H1 (cell line): ENCODE measurements at regions not wholly inside any gene's neighbourhood (a gene's known extent, or its start where the extent isn't known, plus 50 kb on each side); places are given as distances from the start of the nearest gene placed in this dataset.

ENCODE experiments used
- CTCF ChIA-PET: fragments of 300-600 bp; sonication (Branson Sonifier 250); formaldehyde crosslinking; loops from one replicate; lab custom pipeline; 2021; ENCODE audit not compliant: partially characterized antibody; lab: Charles Lee
- POLR2A ChIA-PET: fragments of 300-600 bp; sonication (Branson Sonifier 250); formaldehyde crosslinking; loops from one replicate; lab custom pipeline; 2021; ENCODE audit warnings: inconsistent platforms; ENCODE audit not compliant: partially characterized antibody; lab: Charles Lee
- DNase-seq, 2 experiments: peaks; one replicate each; pipeline versions ENCODE4 v3.0.0 to v3.0.0-alpha.2; 2010 to 2022; ENCODE audit warnings: low spot score in 2 of 2, low read depth in 1 of 2, mixed read lengths in 1 of 2
- FAIRE-seq: peaks from 2 replicates; lab custom pipeline; 2011; peaks lifted over from hg19 to GRCh38; lab: Jason Lieb, UNC
- H2AFZ ChIP-seq: 2 replicates; pipeline ENCODE4 v1.8.1; 2012; ENCODE audit warnings: low read length, inconsistent platforms
- H2AK5ac ChIP-seq: 2 replicates; pipeline ENCODE4 v1.6.1; 2013; ENCODE audit warnings: low read depth, low read length
- H2BK120ac ChIP-seq: replicated peaks from 2 replicates; pipeline ENCODE3; 2013; ENCODE audit warnings: low read depth, low read length, inconsistent platforms
- H2BK12ac ChIP-seq: 2 replicates; pipeline ENCODE4 v1.6.1; 2013; ENCODE audit warnings: low read depth, low read length
- H2BK15ac ChIP-seq: 2 replicates; pipeline ENCODE4 v1.6.1; 2013; ENCODE audit warnings: low read length
- H2BK20ac ChIP-seq: 2 replicates; pipeline ENCODE4 v1.6.1; 2013; ENCODE audit warnings: low read length
- H2BK5ac ChIP-seq: 2 replicates; pipeline ENCODE4 v1.6.1; 2013; ENCODE audit warnings: low read depth, low read length
- H3K14ac ChIP-seq: 2 replicates; pipeline ENCODE4 v1.6.1; 2013; ENCODE audit warnings: inconsistent platforms; ENCODE audit not compliant: insufficient read length
- H3K18ac ChIP-seq: 2 replicates; pipeline ENCODE4 v1.6.1; 2013; ENCODE audit warnings: low read length; ENCODE audit errors: extremely low read depth
- H3K23ac ChIP-seq: 2 replicates; pipeline ENCODE4 v1.6.1; 2013; ENCODE audit warnings: inconsistent platforms; ENCODE audit not compliant: insufficient read length
- H3K23me2 ChIP-seq: 2 replicates; pipeline ENCODE4 v1.6.1; 2013; ENCODE audit warnings: low read depth, low read length
- H3K27ac ChIP-seq: 2 replicates; pipeline ENCODE4 v1.6.1; 2011; ENCODE audit warnings: low read depth, low read length, inconsistent platforms
- H3K27me3 ChIP-seq, 4 experiments: replicated peaks in 1 of 4; 1 replicate in 1 of 4; 2 replicates in 3 of 4; pipeline versions ENCODE4 v1.6.1 to v1.8.1; 2011 to 2013; ENCODE audit warnings: low read length in 3 of 4, mild to moderate bottlenecking in 3 of 4, inconsistent platforms in 2 of 4, mixed read lengths in 2 of 4, moderate library complexity in 1 of 4; ENCODE audit not compliant: control insufficient read depth in 3 of 4, insufficient read depth in 3 of 4; ENCODE audit errors: extremely low read depth in 1 of 4
- H3K36me3 ChIP-seq, 4 experiments: 2 replicates each; pipeline versions ENCODE4 v1.6.1 to v1.8.1; 2011 to 2013; ENCODE audit warnings: mild to moderate bottlenecking in 4 of 4, low read length in 3 of 4, moderate library complexity in 2 of 4, control low read depth in 1 of 4, inconsistent platforms in 1 of 4; ENCODE audit not compliant: insufficient read depth in 4 of 4, control insufficient read depth in 2 of 4
- H3K4ac ChIP-seq: replicated peaks from 2 replicates; pipeline ENCODE3; 2013; ENCODE audit warnings: low read length, low read depth, mixed read lengths, inconsistent platforms; ENCODE audit not compliant: insufficient read length
- H3K4me1 ChIP-seq, 4 experiments: replicated peaks in 1 of 4; 1 replicate in 1 of 4; 2 replicates in 3 of 4; pipeline versions ENCODE4 v1.6.1 to v1.8.1; 2011 to 2013; ENCODE audit warnings: low read length in 3 of 4, inconsistent platforms in 2 of 4, mixed read lengths in 1 of 4; ENCODE audit not compliant: insufficient read depth in 4 of 4, control insufficient read depth in 3 of 4
- H3K4me2 ChIP-seq, 2 experiments: 2 replicates each; pipeline versions ENCODE4 v1.6.1 to v1.8.1; 2011 to 2013; ENCODE audit warnings: low read depth in 2 of 2, low read length in 2 of 2, control low read depth in 1 of 2, inconsistent platforms in 1 of 2, mild to moderate bottlenecking in 1 of 2; ENCODE audit not compliant: insufficient read depth in 1 of 2
- H3K4me3 ChIP-seq, 4 experiments: fragments of 200-600, 300-600 bp in 1 of 4; sonication (generic), shearing (Covaris generic), sonication (Bioruptor Twin) in 1 of 4; 2 replicates each; pipeline versions ENCODE4 v1.5.1 to v1.8.1; 2011 to 2016; ENCODE audit warnings: low read length in 4 of 4, low read depth in 3 of 4, control low read depth in 2 of 4, inconsistent platforms in 2 of 4, mild to moderate bottlenecking in 2 of 4, mixed read lengths in 1 of 4, moderate library complexity in 1 of 4; ENCODE audit not compliant: insufficient read depth in 2 of 4; ENCODE audit errors: extremely low read depth in 1 of 4
- H3K56ac ChIP-seq: replicated peaks from 2 replicates; pipeline ENCODE3; 2013; ENCODE audit warnings: low read depth, mild to moderate bottlenecking, mixed read lengths, low read length, inconsistent platforms; ENCODE audit not compliant: insufficient read length
- H3K79me1 ChIP-seq: 2 replicates; pipeline ENCODE4 v1.6.1; 2013; ENCODE audit warnings: low read depth, low read length, control low read depth
- H3K79me2 ChIP-seq, 2 experiments: 2 replicates each; pipeline versions ENCODE4 v1.6.1 to v1.8.1; 2012 to 2013; ENCODE audit warnings: low read length in 2 of 2, mild to moderate bottlenecking in 2 of 2, inconsistent platforms in 1 of 2; ENCODE audit not compliant: insufficient read depth in 2 of 2, control insufficient read depth in 1 of 2
- H3K9ac ChIP-seq, 4 experiments: replicated peaks in 1 of 4; 1 replicate in 1 of 4; 2 replicates in 3 of 4; pipeline versions ENCODE4 v1.6.1 to v1.8.1; 2011 to 2013; ENCODE audit warnings: low read depth in 3 of 4, low read length in 3 of 4, control low read depth in 2 of 4, mild to moderate bottlenecking in 2 of 4, moderate library complexity in 2 of 4, inconsistent platforms in 1 of 4; ENCODE audit errors: extremely low read depth in 1 of 4
- H3K9me3 ChIP-seq, 2 experiments: 2 replicates each; pipeline versions ENCODE4 v1.6.1 to v1.8.1; 2012 to 2013; ENCODE audit warnings: mild to moderate bottlenecking in 2 of 2, moderate library complexity in 2 of 2, control low read depth in 1 of 2, inconsistent platforms in 1 of 2, low read depth in 1 of 2, low read length in 1 of 2, mixed read lengths in 1 of 2; ENCODE audit not compliant: insufficient read depth in 2 of 2
- H4K20me1 ChIP-seq, 2 experiments: replicated peaks in 1 of 2; 2 replicates each; pipeline versions ENCODE3 to v1.8.1; 2011 to 2013; ENCODE audit warnings: inconsistent platforms in 2 of 2, low read length in 2 of 2, mild to moderate bottlenecking in 1 of 2; ENCODE audit not compliant: insufficient read depth in 2 of 2, control insufficient read depth in 1 of 2
- H4K5ac ChIP-seq: 2 replicates; pipeline ENCODE4 v1.6.1; 2013; ENCODE audit warnings: low read length, low read depth, mixed read lengths, inconsistent platforms; ENCODE audit not compliant: insufficient read length
- H4K8ac ChIP-seq: 2 replicates; pipeline ENCODE4 v1.8.0; 2013; ENCODE audit warnings: mild to moderate bottlenecking, moderate library complexity, low read length, inconsistent platforms; ENCODE audit not compliant: insufficient read depth; ENCODE audit errors: extremely low read depth
- H4K91ac ChIP-seq: replicated peaks from 2 replicates; pipeline ENCODE3; 2013; ENCODE audit warnings: low read length, mixed read lengths, inconsistent platforms; ENCODE audit not compliant: insufficient read length
- CTBP2 ChIP-seq: IDR thresholded peaks from 2 replicates; pipeline ENCODE4 v1.7.0; 2011; ENCODE audit warnings: borderline replicate concordance, mild to moderate bottlenecking, moderate library complexity, mixed read lengths, low read length; ENCODE audit not compliant: insufficient read depth, insufficient read length
- RBBP5 ChIP-seq: IDR thresholded peaks from 2 replicates; pipeline ENCODE4 v1.7.1; 2012; ENCODE audit warnings: low read depth, mild to moderate bottlenecking, inconsistent platforms, low read length, moderate library complexity, borderline replicate concordance
- WGBS, 2 experiments: shearing (Covaris generic) in 1 of 2; methylation state at CpG; one replicate each; pipeline versions ENCODE4 v1.1.6 to v1.1.7; 2013 to 2015; ENCODE audit warnings: low lambda C conversion rate in 2 of 2, mixed read lengths in 2 of 2, inconsistent platforms in 1 of 2, low coverage in 1 of 2, missing lambda C conversion rate in 1 of 2; ENCODE audit not compliant: insufficient replicate concordance in 2 of 2, insufficient coverage in 1 of 2, insufficient read length in 1 of 2; ENCODE audit errors: extremely low coverage in 1 of 2, missing lambda C conversion rate in 1 of 2; 5-methylcytosine and 5-hydroxymethylcytosine counted together

DNA sequence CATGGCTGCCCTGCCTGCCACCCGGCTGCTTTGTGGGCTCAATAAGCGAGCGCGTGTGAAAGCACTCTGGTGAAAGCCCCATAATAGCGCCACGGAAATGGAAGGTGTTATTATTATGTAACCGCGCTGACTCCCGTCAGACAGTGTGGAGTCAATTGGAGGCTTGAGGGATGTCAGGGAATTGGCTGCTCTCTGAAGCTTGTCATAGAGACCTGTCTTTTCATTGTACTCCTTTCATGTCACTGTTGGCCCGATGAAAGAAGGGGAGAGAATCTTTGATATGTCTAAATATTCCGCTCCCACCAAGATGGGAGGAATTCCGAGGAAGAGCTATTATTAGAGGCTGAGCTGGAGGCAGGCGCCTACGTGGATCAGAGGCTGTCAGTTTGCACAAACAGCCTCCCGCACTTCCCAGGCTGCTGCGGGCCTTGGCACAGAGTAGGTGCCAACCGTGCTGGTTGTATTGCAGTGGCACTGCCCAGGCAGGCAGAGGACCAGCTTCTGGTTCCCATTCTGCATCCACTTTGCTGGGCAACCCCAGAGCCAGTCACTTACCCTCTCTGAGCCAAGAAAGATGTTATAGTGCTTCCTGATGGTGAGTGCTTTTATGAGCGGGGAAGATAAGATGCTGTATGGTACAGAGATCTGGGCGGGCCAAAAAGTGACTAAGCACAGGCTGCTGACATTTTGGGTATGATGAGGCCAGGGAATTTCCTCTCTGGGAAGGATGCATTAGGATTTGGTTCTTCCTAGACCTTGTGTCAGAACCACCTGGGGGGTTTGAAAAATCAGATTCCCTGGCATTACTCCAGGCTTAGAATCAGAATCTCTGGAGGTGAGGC lies 151.4 kb downstream of the RPS24 start:
- no peak overlapping the region for H4K8ac ChIP-seq
- H4K5ac ChIP-seq, result no peak overlapping the region
- no peak overlapping the region for H2BK15ac ChIP-seq
- H3K23me2 ChIP-seq, result no peaks in the 10 kb centered on the region; the same call in 1 of the 2 replicates
- POLR2A ChIA-PET, result no interaction called here
- H3K36me3 ChIP-seq, result no peaks in the 10 kb centered on the region
- FAIRE-seq, result no peak
- H4K20me1 ChIP-seq, result no peaks in the 10 kb centered on the region
- H3K4me2 ChIP-seq, result no peak overlapping the region
- no peak overlapping the region for H3K14ac ChIP-seq
- H2AFZ ChIP-seq, result no peak overlapping the region
- H3K9ac ChIP-seq, result no peak overlapping the region
- H3K4ac ChIP-seq, result no peak overlapping the region
- H2BK12ac ChIP-seq, result no peak overlapping the region
- no peak overlapping the region for H2BK5ac ChIP-seq
- TF ChIP-seq CTBP2 (no peak), RBBP5 (no peak)
- TF ChIP-seq, all 59 proteins: peak for 0
- H3K79me2 ChIP-seq, result no peaks in the 10 kb centered on the region
- no peak overlapping the region for H2BK120ac ChIP-seq
- DNase-seq, result no peak
- no peak overlapping the region for H3K27ac ChIP-seq
- CTCF ChIA-PET, result interaction anchor here (0.7 to 1.9 kb wide), 3 partner anchors 12 to 138 kb away, joined by 3 to 6 read pairs (median 3); no protein-coding TSS in a partner anchor
- no peak overlapping the region for H3K18ac ChIP-seq
- H3K4me3 ChIP-seq, result no peak overlapping the region
- H3K27me3 ChIP-seq, result no peaks in the 10 kb centered on the region; a peak in 1 of 7 replicates
- H2BK20ac ChIP-seq, result no peak overlapping the region
- no peak overlapping the region for H3K56ac ChIP-seq
- no peak overlapping the region for H3K23ac ChIP-seq
- no peaks in the 10 kb centered on the region for H3K4me1 ChIP-seq
- H4K91ac ChIP-seq, result no peak overlapping the region
- no peak overlapping the region for H2AK5ac ChIP-seq
- 91% methylated on average over 19 of the region's 19 CpGs; no CpG with 5 or more reads in 1 of the 2 experiments for WGBS, 2 experiments
- H3K79me1 ChIP-seq, result no peaks in the 10 kb centered on the region
- H3K9me3 ChIP-seq, result no peaks in the 10 kb centered on the region
